ENCODE measurements at regions not wholly inside any gene's neighbourhood (a gene's known extent, or its start where the extent isn't known, plus 50 kb on each side); places are given as distances from the start of the nearest gene placed in this dataset.

DNA sequence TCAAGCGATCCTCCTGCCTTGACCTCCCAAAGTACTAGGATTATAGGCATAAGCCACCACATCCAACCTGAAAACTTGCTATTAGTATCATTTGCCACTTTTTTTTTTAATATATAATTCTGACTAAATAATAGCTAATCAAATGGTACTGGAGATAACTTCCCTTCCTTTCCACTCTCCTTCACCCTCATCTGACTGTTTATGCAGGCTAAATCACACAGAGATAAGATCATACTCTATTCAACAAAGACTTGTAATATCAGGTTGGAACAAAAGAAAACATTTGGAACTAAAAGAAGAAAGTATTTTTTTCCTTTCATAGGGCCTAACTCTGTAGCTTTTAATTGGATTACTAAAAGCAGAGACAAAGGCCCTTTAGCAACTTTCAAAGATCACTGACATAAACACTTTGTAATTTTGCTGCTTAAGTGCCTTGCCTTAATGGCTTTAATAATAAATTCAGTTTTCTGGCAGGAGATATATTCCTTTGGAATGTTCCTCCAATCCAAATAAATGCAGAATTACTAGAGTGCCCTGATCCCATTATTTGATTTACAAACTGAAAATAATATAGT lies 198.7 kb upstream of the ASCC3 start:
- Histone ChIP-seq H3K79me2 (replicated peaks; ENCODE audit: insufficient read depth) (no peaks in the 10 kb centered on the region), H4K20me1 (replicated peaks; ENCODE audit: insufficient read depth) (no peaks in the 10 kb centered on the region), H3F3A (replicated peaks; ENCODE audit: low read depth) (no peaks in the 10 kb centered on the region), H3K4me1 (ENCODE audit: insufficient read depth) (peaks cover 25% of the 10 kb centered on the region), H3K27ac (ENCODE audit: low read depth) (no peak overlapping the region), H3K36me3 (ENCODE audit: insufficient read depth) (peaks cover 6% of the 10 kb centered on the region; the same call in 1 of the 2 replicates), H3K4me2 (no peak overlapping the region), H2AFZ (no peak overlapping the region), H3K4me3 (no peak overlapping the region), H3K27me3 (ENCODE audit: insufficient read depth) (no peaks in the 10 kb centered on the region), H3K9me2 (ENCODE audit: insufficient read depth) (no peaks in the 10 kb centered on the region)
- Mint-ChIP-seq H3K9me3 (peaks cover 14% of the 10 kb centered on the region; the same call in 2 of the 3 replicates), H3K36me3 (ENCODE audit: low read depth) (peaks cover 6% of the 10 kb centered on the region; the same call in 2 of the 3 replicates), H3K4me3 (no peak overlapping the region), H3K27me3 (ENCODE audit: insufficient read depth, low read depth, poor library complexity) (no peaks in the 10 kb centered on the region), H3K27ac (no peak overlapping the region; the same call in 1 of the 2 replicates), H3K4me1 (peaks cover 22% of the 10 kb centered on the region)
- TF ChIP-seq NANOG (IDR thresholded peaks at IDR 0.05; ENCODE audit: borderline replicate concordance), result no peak
- TF ChIP-seq, protein P1, sequence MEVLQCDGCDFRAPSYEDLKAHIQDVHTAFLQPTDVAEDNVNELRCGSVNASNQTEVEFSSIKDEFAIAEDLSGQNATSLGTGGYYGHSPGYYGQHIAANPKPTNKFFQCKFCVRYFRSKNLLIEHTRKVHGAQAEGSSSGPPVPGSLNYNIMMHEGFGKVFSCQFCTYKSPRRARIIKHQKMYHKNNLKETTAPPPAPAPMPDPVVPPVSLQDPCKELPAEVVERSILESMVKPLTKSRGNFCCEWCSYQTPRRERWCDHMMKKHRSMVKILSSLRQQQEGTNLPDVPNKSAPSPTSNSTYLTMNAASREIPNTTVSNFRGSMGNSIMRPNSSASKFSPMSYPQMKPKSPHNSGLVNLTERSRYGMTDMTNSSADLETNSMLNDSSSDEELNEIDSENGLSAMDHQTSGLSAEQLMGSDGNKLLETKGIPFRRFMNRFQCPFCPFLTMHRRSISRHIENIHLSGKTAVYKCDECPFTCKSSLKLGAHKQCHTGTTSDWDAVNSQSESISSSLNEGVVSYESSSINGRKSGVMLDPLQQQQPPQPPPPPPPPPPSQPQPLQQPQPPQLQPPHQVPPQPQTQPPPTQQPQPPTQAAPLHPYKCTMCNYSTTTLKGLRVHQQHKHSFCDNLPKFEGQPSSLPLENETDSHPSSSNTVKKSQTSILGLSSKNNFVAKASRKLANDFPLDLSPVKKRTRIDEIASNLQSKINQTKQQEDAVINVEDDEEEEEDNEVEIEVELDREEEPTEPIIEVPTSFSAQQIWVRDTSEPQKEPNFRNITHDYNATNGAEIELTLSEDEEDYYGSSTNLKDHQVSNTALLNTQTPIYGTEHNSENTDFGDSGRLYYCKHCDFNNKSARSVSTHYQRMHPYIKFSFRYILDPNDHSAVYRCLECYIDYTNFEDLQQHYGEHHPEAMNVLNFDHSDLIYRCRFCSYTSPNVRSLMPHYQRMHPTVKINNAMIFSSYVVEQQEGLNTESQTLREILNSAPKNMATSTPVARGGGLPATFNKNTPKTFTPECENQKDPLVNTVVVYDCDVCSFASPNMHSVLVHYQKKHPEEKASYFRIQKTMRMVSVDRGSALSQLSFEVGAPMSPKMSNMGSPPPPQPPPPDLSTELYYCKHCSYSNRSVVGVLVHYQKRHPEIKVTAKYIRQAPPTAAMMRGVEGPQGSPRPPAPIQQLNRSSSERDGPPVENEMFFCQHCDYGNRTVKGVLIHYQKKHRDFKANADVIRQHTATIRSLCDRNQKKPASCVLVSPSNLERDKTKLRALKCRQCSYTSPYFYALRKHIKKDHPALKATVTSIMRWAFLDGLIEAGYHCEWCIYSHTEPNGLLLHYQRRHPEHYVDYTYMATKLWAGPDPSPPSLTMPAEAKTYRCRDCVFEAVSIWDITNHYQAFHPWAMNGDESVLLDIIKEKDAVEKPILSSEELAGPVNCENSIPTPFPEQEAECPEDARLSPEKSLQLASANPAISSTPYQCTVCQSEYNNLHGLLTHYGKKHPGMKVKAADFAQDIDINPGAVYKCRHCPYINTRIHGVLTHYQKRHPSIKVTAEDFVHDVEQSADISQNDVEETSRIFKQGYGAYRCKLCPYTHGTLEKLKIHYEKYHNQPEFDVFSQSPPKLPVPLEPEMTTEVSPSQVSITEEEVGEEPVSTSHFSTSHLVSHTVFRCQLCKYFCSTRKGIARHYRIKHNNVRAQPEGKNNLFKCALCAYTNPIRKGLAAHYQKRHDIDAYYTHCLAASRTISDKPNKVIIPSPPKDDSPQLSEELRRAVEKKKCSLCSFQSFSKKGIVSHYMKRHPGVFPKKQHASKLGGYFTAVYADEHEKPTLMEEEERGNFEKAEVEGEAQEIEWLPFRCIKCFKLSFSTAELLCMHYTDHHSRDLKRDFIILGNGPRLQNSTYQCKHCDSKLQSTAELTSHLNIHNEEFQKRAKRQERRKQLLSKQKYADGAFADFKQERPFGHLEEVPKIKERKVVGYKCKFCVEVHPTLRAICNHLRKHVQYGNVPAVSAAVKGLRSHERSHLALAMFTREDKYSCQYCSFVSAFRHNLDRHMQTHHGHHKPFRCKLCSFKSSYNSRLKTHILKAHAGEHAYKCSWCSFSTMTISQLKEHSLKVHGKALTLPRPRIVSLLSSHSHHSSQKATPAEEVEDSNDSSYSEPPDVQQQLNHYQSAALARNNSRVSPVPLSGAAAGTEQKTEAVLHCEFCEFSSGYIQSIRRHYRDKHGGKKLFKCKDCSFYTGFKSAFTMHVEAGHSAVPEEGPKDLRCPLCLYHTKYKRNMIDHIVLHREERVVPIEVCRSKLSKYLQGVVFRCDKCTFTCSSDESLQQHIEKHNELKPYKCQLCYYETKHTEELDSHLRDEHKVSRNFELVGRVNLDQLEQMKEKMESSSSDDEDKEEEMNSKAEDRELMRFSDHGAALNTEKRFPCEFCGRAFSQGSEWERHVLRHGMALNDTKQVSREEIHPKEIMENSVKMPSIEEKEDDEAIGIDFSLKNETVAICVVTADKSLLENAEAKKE (CRISPR knock-in tag; IDR thresholded peaks at IDR 0.05), result no peak
- no peak for TF ChIP-seq CREB1 (CRISPR knock-in tag; IDR thresholded peaks at IDR 0.05; ENCODE audit: low read depth)
- TF ChIP-seq, protein P2, sequence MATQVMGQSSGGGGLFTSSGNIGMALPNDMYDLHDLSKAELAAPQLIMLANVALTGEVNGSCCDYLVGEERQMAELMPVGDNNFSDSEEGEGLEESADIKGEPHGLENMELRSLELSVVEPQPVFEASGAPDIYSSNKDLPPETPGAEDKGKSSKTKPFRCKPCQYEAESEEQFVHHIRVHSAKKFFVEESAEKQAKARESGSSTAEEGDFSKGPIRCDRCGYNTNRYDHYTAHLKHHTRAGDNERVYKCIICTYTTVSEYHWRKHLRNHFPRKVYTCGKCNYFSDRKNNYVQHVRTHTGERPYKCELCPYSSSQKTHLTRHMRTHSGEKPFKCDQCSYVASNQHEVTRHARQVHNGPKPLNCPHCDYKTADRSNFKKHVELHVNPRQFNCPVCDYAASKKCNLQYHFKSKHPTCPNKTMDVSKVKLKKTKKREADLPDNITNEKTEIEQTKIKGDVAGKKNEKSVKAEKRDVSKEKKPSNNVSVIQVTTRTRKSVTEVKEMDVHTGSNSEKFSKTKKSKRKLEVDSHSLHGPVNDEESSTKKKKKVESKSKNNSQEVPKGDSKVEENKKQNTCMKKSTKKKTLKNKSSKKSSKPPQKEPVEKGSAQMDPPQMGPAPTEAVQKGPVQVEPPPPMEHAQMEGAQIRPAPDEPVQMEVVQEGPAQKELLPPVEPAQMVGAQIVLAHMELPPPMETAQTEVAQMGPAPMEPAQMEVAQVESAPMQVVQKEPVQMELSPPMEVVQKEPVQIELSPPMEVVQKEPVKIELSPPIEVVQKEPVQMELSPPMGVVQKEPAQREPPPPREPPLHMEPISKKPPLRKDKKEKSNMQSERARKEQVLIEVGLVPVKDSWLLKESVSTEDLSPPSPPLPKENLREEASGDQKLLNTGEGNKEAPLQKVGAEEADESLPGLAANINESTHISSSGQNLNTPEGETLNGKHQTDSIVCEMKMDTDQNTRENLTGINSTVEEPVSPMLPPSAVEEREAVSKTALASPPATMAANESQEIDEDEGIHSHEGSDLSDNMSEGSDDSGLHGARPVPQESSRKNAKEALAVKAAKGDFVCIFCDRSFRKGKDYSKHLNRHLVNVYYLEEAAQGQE (IDR thresholded peaks at IDR 0.05; ENCODE audit: unreplicated experiment), result no peak
- no peak for TF ChIP-seq EZH2 (IDR thresholded peaks at IDR 0.05; ENCODE audit: low read depth, unreplicated experiment)
- no peak for TF ChIP-seq ETS1 (IDR thresholded peaks at IDR 0.05)
- no peak for TF ChIP-seq JUNB (IDR thresholded peaks at IDR 0.05; ENCODE audit: unreplicated experiment)
- no peak for TF ChIP-seq STAT1 (IDR thresholded peaks at IDR 0.05; ENCODE audit: unreplicated experiment)
- TF ChIP-seq EZH2phosphoT487 (IDR thresholded peaks at IDR 0.05; ENCODE audit: unreplicated experiment), result no peak
- TF ChIP-seq ZNF114 (CRISPR knock-in tag; IDR thresholded peaks at IDR 0.05), result no peak
- TF ChIP-seq CTCF (conservative IDR thresholded peaks at IDR 0.05; ENCODE audit: low read depth in 2 of 2), result no peak
- TF ChIP-seq POLR2AphosphoS5 (IDR thresholded peaks at IDR 0.05; ENCODE audit: low read depth), result no peak
- no peak for TF ChIP-seq ZNF331 (CRISPR knock-in tag; IDR thresholded peaks at IDR 0.05; ENCODE audit: low read depth)
- DNase-seq (ENCODE audit: low spot score) (no peak), ATAC-seq (no peak)
